ENCODE measurements at regions not wholly inside any gene's neighbourhood (a gene's known extent, or its start where the extent isn't known, plus 50 kb on each side); places are given as distances from the start of the nearest gene placed in this dataset.

- TF ChIP-seq CTCF (IDR thresholded peaks at IDR 0.05), result no peak
- DNase-seq (ENCODE audit: low spot score), result no peak
- Histone ChIP-seq H3K4me3 (no peak overlapping the region), H3K27ac (no peak overlapping the region)
These were observed 155.8 kb downstream of the TMCO5A start for GRCh38 chr15:38090223-38090622.

GRCh38 chr15:38090678-38091077 lies 156.2 kb downstream of the TMCO5A start:
- no peak for TF ChIP-seq CTCF (IDR thresholded peaks at IDR 0.05)
- DNase-seq (ENCODE audit: low spot score), result no peak
- no peak overlapping the region for H3K4me3 ChIP-seq
- H3K27ac ChIP-seq, result no peak overlapping the region

GRCh38 chr15:38091078-38091645 lies 156.7 kb downstream of the TMCO5A start:
- no peak for TF ChIP-seq CTCF (IDR thresholded peaks at IDR 0.05)

GRCh38 chr15:38093931-38094330 lies 158.7 kb upstream of the SPRED1 start:
- no peak for TF ChIP-seq CTCF (IDR thresholded peaks at IDR 0.05)
- DNase-seq (ENCODE audit: low spot score), result no peak
- Histone ChIP-seq H3K27ac (no peak overlapping the region), H3K4me3 (no peak overlapping the region)

More at GRCh38 chr15:38091078-38091645, 156.7 kb downstream of the TMCO5A start:
- H3K27ac ChIP-seq, result no peak overlapping the region
- DNase-seq (ENCODE audit: low spot score), result no peak
- H3K4me3 ChIP-seq, result no peak overlapping the region

GRCh38 chr15:38102972-38103371 lies 149.7 kb upstream of the SPRED1 start:
- H3K27ac ChIP-seq, result no peak overlapping the region
- no peak for DNase-seq (ENCODE audit: low spot score)
- TF ChIP-seq CTCF (IDR thresholded peaks at IDR 0.05), result no peak
- H3K4me3 ChIP-seq, result no peak overlapping the region

- no peak for DNase-seq (ENCODE audit: low spot score)
- H3K4me3 ChIP-seq, result no peak overlapping the region
- no peak overlapping the region for H3K27ac ChIP-seq
- TF ChIP-seq CTCF (IDR thresholded peaks at IDR 0.05), result no peak
These were observed 149.1 kb upstream of the SPRED1 start for GRCh38 chr15:38103564-38103963.

- no peak overlapping the region for H3K27ac ChIP-seq
- no peak for TF ChIP-seq CTCF (IDR thresholded peaks at IDR 0.05)
- no peak overlapping the region for H3K4me3 ChIP-seq
- no peak for DNase-seq (ENCODE audit: low spot score)
These were observed 141.6 kb upstream of the SPRED1 start for GRCh38 chr15:38111070-38111469.

Measured in coronary artery (tissue), 2 donors.